Neural progenitor cell (in vitro differentiated cells): ENCODE measurements at regions not wholly inside any gene's neighbourhood (a gene's known extent, or its start where the extent isn't known, plus 50 kb on each side); places are given as distances from the start of the nearest gene placed in this dataset.

Experiments used
- EZH2 ChIP-seq: fragments of 200-600 bp; sonication (generic); IDR thresholded peaks from 2 replicates; pipeline ENCODE4 v1.6.1; 2017; ENCODE audit warnings: antibody characterized with exemption, mild to moderate bottlenecking, moderate library complexity
- TF ChIP-seq, protein P1 (sequence below): fragments of 200-600 bp; sonication (generic); IDR thresholded peaks from 2 replicates; pipeline ENCODE4 v1.5.1; 2017; ENCODE audit warnings: antibody characterized with exemption, mild to moderate bottlenecking

- TF ChIP-seq, protein P1, sequence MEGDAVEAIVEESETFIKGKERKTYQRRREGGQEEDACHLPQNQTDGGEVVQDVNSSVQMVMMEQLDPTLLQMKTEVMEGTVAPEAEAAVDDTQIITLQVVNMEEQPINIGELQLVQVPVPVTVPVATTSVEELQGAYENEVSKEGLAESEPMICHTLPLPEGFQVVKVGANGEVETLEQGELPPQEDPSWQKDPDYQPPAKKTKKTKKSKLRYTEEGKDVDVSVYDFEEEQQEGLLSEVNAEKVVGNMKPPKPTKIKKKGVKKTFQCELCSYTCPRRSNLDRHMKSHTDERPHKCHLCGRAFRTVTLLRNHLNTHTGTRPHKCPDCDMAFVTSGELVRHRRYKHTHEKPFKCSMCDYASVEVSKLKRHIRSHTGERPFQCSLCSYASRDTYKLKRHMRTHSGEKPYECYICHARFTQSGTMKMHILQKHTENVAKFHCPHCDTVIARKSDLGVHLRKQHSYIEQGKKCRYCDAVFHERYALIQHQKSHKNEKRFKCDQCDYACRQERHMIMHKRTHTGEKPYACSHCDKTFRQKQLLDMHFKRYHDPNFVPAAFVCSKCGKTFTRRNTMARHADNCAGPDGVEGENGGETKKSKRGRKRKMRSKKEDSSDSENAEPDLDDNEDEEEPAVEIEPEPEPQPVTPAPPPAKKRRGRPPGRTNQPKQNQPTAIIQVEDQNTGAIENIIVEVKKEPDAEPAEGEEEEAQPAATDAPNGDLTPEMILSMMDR = no peak
- no peak for TF ChIP-seq EZH2
Measured at GRCh38 chr20:40307268-40307667, 381.8 kb downstream of the MAFB start.
